GM12873 (cell line): ENCODE measurements at regions not wholly inside any gene's neighbourhood (a gene's known extent, or its start where the extent isn't known, plus 50 kb on each side); places are given as distances from the start of the nearest gene placed in this dataset.

Experiments
- CTCF ChIP-seq: IDR thresholded peaks from 2 replicates; pipeline ENCODE4 v1.5.1; 2012; ENCODE audit warnings: low read depth, mild to moderate bottlenecking, moderate library complexity, low read length, control low read depth; ENCODE audit not compliant: insufficient read depth; ENCODE audit errors: missing control alignments

DNA sequence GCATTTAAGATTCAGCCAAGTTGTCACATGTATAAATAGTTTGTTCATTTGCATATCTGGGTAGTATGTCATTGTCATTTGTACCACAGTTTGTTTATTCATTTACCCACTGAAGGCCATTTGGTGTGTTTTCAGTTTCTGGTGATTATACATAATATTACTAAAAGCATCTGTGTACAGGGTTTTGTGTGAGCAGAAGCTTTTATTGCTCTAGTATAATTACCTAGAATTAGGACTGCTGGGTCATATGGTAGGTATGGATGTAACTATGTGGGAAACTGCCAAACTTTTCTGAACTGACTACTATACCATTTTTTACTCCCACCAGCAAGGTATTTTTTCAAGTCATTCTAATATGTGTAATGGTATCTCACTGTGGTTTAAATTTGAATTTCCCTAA lies 584.0 kb upstream of the GHITM start:
- no peak for TF ChIP-seq CTCF

GRCh38 chr10:83562381-83562780 lies 576.9 kb upstream of the GHITM start:
- peak; percentile 32 for TF ChIP-seq CTCF

DNA sequence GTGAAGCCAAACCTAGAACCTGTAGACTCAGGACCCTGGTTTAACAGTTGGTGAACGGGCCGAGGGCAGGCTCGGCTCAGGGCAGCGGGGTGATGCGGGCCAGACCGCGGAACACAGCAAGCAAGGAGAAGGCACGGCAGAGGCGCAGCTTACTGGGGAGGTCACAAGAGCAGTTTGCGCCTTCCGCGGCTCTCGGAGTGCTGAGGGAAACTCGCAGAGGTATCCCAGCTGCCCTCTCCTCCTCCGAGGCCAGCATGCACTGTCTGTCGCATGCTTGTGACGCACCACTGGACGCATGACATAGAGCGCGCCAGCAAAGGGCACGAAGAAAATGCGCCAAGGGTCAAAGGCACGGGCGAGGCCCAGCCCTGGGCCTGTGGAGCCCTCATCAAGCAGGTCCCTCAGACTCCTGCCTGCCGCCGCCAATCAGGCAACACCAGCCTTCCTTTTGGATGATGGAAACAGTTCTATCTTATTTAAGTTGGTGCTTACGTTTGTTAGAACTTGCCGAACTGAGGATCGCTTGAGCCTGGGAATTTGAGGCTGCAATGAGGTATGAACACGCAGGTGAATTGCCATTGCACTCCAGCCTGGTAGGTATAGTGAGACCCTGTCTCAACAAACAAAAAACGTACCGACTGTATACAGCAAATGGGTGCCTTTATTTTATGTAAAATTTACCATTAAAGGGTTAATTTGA lies 574.3 kb upstream of the GHITM start:
- no peak for TF ChIP-seq CTCF

- no peak for TF ChIP-seq CTCF
These were observed 567.3 kb upstream of the GHITM start for GRCh38 chr10:83572036-83572435.

- TF ChIP-seq CTCF, result no peak
These were observed 564.5 kb upstream of the GHITM start for GRCh38 chr10:83574770-83575169.

- no peak for TF ChIP-seq CTCF
These were observed 561.9 kb upstream of the GHITM start for GRCh38 chr10:83577421-83577820.

DNA sequence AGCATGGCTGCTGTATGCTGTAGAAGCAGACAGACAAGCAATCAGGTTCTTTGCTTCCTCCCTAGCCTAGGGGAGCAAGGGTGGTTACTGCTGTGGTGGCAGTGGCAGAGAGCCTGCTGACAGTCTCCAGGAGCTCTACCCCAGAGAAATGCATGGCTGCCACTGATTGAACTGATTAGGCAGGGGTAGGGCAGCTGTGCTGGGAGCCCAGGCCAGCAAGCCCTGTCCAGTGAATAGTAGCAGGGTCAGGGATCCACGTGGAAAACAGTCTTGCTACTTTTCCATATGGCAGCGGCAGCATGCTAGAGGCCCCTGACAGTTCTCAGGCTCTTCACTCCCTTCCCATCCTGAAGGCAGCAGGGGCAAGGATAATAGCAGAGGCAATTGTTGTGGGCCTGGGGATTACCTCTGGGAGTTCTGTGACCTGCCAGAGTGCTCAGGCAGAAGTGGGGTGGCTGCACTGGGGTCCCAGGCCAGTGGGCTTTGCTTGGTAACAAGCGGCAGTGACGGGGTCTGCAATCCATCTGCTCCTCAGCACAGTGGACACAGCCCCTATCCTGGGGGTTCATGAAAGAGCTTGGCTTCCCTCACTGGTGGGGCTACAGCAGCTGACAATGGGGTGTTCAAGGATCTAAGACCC lies 558.8 kb upstream of the GHITM start:
- TF ChIP-seq CTCF, result no peak
